ENCODE measurements at regions not wholly inside any gene's neighbourhood (a gene's known extent, or its start where the extent isn't known, plus 50 kb on each side); places are given as distances from the start of the nearest gene placed in this dataset.

DNA sequence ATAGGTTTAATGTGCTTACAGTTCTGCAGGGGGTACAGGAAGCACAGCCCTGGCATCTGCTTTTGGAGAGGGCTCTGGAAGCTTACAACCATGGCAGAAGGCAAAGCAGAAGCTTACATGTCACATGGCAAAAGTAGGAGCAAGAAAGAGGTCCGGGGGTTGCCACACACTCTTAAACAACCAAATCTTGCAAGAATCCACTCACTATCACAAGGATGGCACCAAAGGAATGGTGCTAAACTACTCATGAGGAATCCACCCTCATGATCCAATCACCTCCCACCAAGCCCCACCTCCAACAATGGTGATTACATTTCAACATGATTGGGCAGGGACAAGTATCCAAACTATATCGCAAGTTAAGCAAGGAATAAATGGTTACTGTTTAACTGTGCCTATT, 255.8 kb upstream of the AVPR1A start:
- no peak for DNase-seq

- DNase-seq: no peak
Observed at GRCh38 chr12:63404611-63405010, 253.6 kb upstream of the AVPR1A start.

GRCh38 chr12:63403256-63403655, 252.3 kb upstream of the AVPR1A start:
- DNase-seq: no peak

DNA sequence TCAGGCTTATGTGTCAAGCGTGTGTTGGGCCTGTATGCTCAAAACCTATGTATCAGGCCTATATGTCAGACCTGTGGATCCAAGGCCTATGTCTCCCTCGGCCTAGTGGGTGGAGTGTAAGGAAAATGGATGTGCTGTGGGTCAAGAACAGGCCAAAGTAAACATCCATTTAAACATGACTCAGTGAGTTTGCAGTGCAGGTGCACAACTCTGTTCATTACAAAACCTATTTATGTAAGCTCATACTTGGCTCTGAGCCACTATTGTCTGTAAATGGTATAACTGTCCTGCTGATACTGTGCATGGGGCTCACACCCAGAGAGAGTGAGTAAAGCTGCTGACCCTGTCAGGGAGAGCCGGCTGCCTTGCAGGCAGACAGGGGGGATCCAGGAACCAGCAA, 249.7 kb upstream of the AVPR1A start:
- no peak for DNase-seq

DNA sequence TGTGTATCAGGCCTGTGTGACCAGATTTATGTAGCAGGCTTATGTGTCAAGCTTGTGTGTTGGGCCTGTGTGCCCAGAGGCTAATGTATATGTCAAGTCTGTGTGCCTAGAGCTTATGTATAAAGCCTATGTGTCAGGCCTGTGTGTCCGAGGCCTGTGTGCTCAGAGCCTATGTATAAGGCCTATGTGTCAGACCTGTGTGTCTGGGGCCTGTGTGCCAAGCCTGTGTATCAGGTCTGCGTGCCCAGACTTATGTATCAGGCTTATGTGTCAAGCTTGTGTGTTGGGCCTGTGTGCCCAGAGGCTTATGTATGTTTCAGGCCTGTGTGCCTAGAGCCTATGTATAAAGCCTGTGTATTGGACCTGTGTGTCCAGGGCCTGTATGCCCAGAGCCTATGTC, 249.3 kb upstream of the AVPR1A start:
- no peak for DNase-seq

DNA sequence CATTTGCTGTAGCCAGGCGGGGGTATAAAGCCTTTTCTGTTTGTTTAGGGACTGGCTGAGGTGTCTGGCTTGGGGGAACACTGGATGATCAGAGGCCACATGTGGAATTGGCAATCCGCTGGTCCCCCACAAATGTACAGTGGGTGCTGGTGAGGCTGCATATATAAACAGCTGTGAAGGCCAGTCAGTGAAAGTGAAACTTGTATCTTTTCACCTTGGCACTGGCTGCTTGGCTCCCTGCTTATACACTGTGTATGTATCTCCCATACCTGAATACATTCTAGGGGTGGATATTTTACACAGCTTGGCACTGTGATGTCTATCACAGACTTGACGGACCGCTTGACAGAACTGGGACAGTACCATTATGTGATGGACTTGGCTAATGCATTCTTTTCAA, 246.8 kb upstream of the AVPR1A start:
- no peak for DNase-seq

DNA sequence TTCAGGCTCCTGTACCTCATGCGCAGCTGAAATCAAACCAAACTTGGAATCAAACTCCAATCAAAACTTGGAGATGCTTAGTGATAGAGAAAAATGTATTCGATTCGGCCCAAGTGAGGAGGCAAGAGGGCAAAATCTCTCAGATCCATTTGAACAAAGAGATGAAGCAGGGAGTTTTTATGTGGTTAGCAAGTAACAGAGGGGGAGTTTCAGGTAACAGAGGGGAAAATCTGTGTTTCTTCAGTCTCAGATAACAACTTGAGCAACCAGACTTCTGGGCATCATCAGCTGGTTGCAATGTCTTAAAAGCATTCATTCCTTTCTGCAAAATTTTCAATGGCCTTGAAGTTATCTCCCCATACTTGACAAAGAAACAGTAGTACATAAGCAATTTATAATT, 245.1 kb upstream of the AVPR1A start:
- DNase-seq: no peak

- DNase-seq: no peak
Observed at GRCh38 chr12:63394983-63395382, 244.0 kb upstream of the AVPR1A start.

- no peak for DNase-seq
Observed at GRCh38 chr12:63394349-63394748, 243.3 kb upstream of the AVPR1A start.

GRCh38 chr12:63389211-63389610, 238.2 kb upstream of the AVPR1A start:
- no peak for DNase-seq

- DNase-seq: no peak
Observed at GRCh38 chr12:63387771-63388170, 236.8 kb upstream of the AVPR1A start.

DNA sequence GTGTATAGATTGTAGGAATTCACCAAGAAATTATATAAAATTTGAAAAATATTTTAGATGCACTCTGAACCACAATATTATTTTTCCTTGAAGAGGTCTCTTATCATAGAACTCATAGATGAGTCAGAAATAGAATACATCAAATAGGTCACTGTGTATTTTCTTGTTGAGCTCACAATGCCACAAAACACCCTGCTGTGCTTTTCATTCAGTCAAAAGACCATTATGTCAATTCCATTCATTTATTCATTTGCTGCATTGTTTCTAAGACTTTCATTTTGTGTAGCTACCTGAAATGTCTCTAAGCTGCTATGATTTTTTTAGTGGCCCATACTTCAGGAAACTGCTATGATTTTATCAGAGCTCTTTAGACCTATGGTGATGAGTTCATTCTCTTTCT, 231.9 kb upstream of the AVPR1A start:
- DNase-seq: no peak

DNA sequence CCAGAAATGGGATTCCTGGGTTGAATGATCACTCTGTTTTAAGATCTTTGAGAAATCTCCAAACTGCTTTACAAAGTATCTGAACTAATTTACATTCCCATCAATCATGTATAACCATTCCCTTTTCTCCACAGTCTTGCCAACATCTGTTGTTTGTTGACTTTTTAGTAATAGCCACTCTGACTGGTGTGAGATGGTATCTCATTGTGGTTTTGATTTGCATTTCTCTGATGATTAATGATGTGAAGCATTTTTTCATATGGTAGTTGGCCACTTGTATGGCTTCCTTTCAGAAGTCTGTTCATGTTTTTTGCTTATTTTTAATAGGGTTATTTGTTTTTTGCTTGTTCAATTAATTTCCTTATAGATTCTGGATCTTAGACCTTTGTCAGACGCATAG, 211.8 kb upstream of the AVPR1A start:
- DNase-seq: no peak

DNA sequence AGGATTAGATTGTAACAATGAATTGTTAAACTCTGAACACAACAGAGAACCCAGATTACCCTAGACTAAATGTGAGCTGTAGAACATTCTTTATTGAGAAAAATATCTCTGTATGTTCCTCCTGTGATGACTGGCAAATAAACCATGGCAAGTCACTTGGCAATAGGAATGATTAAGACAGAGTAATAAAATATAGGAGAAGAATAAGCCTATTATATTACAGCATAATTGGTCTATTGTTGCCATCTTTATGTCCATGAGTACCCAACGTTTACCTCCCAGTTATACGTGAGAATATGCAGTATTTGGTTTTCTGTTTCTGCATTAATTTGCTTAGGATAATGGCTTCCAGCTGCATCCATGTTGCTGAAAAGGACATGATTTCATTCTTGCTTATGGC, 211.2 kb upstream of the AVPR1A start:
- DNase-seq: no peak

DNA sequence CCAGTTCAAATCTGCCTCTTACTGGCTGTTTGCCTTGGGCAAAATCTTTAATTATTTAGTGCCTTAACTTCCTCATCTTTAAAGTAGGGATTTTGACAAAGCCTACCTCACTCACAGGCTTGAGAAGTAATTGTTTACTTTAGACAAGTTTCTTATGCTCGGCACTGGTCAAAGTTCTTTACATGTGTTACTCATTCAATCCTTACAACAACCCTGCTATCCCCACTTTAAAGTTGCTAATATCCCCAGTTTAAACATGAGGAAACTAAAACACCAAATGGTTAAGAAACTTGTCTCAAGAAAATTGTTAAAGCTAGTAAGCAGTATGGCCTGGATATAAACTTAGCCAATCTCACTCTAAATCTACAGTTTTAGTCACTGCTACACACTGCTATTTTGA, 204.0 kb upstream of the AVPR1A start:
- DNase-seq: no peak

DNA sequence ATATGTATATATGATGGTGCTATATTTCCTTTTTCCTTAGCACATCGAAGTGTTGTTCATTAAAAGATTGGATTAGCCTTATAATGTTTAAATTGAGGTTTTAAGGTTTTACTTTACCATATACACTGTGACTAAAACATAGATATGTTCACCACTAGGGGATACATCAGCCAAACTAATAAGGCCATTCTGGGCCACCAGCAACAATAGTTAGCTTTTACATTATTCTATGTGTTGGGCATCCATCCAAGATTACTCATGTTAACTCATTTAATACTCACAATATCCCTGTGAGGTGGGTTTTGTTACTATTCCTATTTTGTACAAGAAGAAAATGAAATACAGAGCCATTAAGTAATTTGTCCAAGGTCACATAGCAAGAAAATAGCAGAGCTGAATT, 202.6 kb upstream of the AVPR1A start:
- no peak for DNase-seq

GRCh38 chr12:63351370-63351769, 200.4 kb upstream of the AVPR1A start:
- DNase-seq: no peak

- DNase-seq: no peak
Observed at GRCh38 chr12:63348556-63348955, 197.6 kb upstream of the AVPR1A start.

DNA sequence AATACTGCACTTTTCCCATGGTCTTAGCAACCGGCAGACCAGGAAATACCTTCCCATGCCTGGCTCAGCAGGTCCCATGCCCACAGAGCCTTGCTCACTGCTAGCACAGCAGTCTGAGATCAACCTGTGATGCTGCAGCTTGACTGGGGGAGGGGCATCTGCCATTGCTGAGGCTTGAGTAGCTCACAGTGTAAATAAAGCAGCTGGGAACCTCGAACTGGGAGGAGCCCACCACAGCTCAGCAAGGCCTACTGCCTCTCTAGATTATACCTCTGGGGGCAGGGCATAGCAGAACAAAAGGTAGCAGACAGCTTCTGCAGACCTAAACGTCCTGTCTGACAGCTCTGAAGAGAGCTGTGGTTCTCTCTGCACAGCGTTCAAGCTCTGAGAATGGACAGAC, 186.2 kb upstream of the AVPR1A start:
- peak; percentile 83 for DNase-seq

DNA sequence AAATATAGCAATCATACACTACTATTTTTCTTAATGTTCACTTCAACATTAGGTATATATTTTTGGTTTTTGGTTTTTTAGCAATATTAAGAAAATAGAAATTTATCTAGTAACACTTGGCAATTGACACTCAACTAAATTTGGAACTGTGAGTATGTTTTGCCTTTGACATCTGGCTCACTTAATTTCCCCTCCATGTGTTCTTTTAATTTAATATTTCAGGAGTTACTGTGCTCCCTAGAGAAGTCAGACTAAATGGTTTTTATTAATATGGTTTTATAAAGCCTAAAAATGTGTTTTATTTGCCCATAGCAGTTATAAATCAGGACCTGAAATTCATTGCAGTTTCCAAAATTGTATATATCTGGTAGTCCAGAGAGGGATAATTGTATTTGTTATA, 175.3 kb upstream of the AVPR1A start:
- DNase-seq: no peak

GRCh38 chr12:63325757-63326156, 174.8 kb upstream of the AVPR1A start:
- no peak for DNase-seq

- no peak for DNase-seq
Observed at GRCh38 chr12:63323942-63324341, 172.9 kb upstream of the AVPR1A start.

DNA sequence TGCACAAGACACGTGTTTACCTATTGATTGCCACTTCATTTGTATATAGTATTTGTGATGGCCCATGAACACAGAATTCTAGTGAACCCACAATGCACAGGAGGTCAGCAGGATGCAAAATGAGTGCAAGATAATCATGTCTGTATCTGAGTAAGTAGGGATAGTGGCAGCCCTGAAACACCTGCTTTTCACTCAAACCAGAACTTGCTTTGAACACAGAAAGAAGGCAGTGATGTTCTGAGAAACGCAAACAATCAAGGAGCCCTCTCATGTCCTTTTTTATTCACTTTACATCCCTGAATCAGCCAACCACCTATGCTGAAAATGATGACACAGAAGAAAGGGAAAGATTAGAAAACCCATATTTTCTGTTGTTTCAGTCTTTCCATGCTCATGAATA, 170.4 kb upstream of the AVPR1A start:
- no peak for DNase-seq

DNA sequence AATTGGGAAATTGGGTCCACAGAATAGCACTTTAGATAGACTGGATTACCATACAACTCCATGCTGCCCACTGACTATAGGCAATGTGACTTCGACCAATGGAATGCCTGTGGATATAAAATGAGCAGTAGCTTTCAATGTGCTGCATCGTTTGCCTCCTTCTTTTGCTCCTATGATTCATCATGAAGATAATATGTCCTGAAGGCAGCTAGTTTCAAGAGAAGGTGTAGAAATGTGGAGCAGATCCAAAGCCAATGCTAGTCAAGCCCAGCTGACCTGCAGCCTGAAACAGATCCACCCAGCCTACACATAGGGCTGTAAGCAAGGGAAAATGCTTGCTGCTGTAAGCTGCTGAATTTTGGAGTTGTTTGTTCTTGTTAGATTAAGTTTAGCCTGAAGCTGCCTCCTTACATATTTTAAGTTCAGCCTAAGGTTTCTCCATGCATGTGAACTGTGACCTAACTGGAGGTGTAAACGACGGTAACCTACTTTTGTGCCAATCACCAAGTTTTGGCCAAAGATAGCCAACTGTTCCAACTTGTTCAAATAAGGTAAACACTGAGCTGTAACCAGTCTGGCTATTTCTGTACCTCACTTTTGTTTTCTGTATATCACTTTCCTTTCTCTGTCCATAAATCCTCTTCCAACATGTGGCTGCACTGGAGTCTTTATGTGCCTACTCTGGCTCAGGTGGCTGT, 169.1 kb upstream of the AVPR1A start:
- no peak for DNase-seq

GRCh38 chr12:63319386-63319785, 168.4 kb upstream of the AVPR1A start:
- DNase-seq: peak; percentile 91

GRCh38 chr12:63318933-63319332, 167.9 kb upstream of the AVPR1A start:
- no peak for DNase-seq

Data from islet precursor cell (in vitro differentiated cells).